Testis (tissue), 2 donors: ENCODE measurements at regions not wholly inside any gene's neighbourhood (a gene's known extent, or its start where the extent isn't known, plus 50 kb on each side); places are given as distances from the start of the nearest gene placed in this dataset.

ENCODE experiments used
- DNase-seq: peaks from one replicate; pipeline ENCODE4 v3.0.0-alpha.2; 2019
- H3K27ac ChIP-seq, 2 donors: fragments of 200-600 bp; sonication (generic); one replicate each; pipeline ENCODE4 v1.5.1; 2019
- H3K27me3 ChIP-seq: fragments of 200-600 bp; sonication (generic); one replicate; pipeline ENCODE4 v1.5.1; 2019
- H3K36me3 ChIP-seq: fragments of 200-600 bp; sonication (generic); one replicate; pipeline ENCODE4 v1.5.1; 2017; ENCODE audit warnings: low read depth; ENCODE audit errors: missing control alignments
- H3K4me1 ChIP-seq: fragments of 200-600 bp; sonication (generic); one replicate; pipeline ENCODE4 v1.5.1; 2019
- H3K4me3 ChIP-seq, 2 donors: fragments of 200-600 bp; sonication (generic); one replicate each; pipeline ENCODE4 v1.5.1; 2017 to 2019
- H3K9me3 ChIP-seq: fragments of 200-600 bp; sonication (generic); one replicate; pipeline ENCODE4 v1.5.1; 2017
- CTCF ChIP-seq, 3 experiments: fragments of 450-650 bp in 2 of 3; fragments of 200-600 bp in 1 of 3; sonication (generic) in 1 of 3; IDR thresholded peaks; one replicate each; pipeline ENCODE4 v1.5.1; 2016 to 2019; ENCODE audit warnings: antibody characterized with exemption in 3 of 3, mild to moderate bottlenecking in 2 of 3, moderate library complexity in 1 of 3
- POLR2A ChIP-seq: fragments of 450-650 bp; IDR thresholded peaks from one replicate; pipeline ENCODE4 v1.6.1; 2017; ENCODE audit warnings: antibody characterized with exemption, mild to moderate bottlenecking, moderate library complexity
- WGBS, 2 donors: methylation state at CpG; one replicate each; pipeline ENCODE4 v1.1.5; 2018; 5-methylcytosine and 5-hydroxymethylcytosine counted together
- intact Hi-C: fragments of 100-400 bp; cut with DNase I; formaldehyde crosslinking; loops from one replicate; pipeline ENCODE4 v1.15.1; 2023; ENCODE audit warnings: low total_unique reads

GRCh38 chr20:52833901-52834300, 138.3 kb upstream of the TSHZ2 start:
- Histone ChIP-seq H3K9me3 (no peaks in the 10 kb centered on the region), H3K4me3 (no peak overlapping the region), H3K27me3 (no peaks in the 10 kb centered on the region), H3K27ac (no peak overlapping the region), H3K4me1 (no peaks in the 10 kb centered on the region), H3K36me3 (no peaks in the 10 kb centered on the region)
- intact Hi-C loops = no loop called here
- DNase-seq = no peak
- TF ChIP-seq POLR2A = no peak
- no peak for TF ChIP-seq CTCF (IDR thresholded peaks at IDR 0.05)
- 87 to 94% methylated on average over 2 of the region's 2 CpGs for WGBS, 2 donors

GRCh38 chr20:52832151-52832774, 139.9 kb upstream of the TSHZ2 start:
- no peaks in the 10 kb centered on the region for H3K4me1 ChIP-seq

GRCh38 chr20:52830598-52830997, 141.6 kb upstream of the TSHZ2 start:
- WGBS, 2 donors = 95 to 98% methylated on average over 4 of the region's 4 CpGs

More at GRCh38 chr20:52832151-52832774, 139.9 kb upstream of the TSHZ2 start:
- Histone ChIP-seq H3K9me3 (no peaks in the 10 kb centered on the region), H3K4me3 (no peak overlapping the region), H3K27me3 (no peaks in the 10 kb centered on the region), H3K36me3 (no peaks in the 10 kb centered on the region), H3K27ac (no peak overlapping the region)
- DNase-seq = no peak
- WGBS, 2 donors = 89 to 95% methylated on average over 4 of the region's 4 CpGs
- TF ChIP-seq CTCF (IDR thresholded peaks at IDR 0.05) (no peak), POLR2A (no peak)
- intact Hi-C loops = no loop called here

GRCh38 chr20:52829111-52829510, 143.0 kb upstream of the TSHZ2 start:
- no peak overlapping the region for H3K4me3 ChIP-seq
- no peak overlapping the region for H3K27ac ChIP-seq
- intact Hi-C loops = no loop called here
- H3K9me3 ChIP-seq = no peaks in the 10 kb centered on the region
- DNase-seq = no peak
- H3K4me1 ChIP-seq = no peaks in the 10 kb centered on the region
- TF ChIP-seq CTCF (IDR thresholded peaks at IDR 0.05) (no peak), POLR2A (no peak)
- H3K27me3 ChIP-seq = no peaks in the 10 kb centered on the region
- no peaks in the 10 kb centered on the region for H3K36me3 ChIP-seq

More at GRCh38 chr20:52830598-52830997, 141.6 kb upstream of the TSHZ2 start:
- TF ChIP-seq CTCF (IDR thresholded peaks at IDR 0.05) (no peak), POLR2A (no peak)
- no peak overlapping the region for H3K4me3 ChIP-seq
- intact Hi-C loops = no loop called here
- no peaks in the 10 kb centered on the region for H3K36me3 ChIP-seq
- no peaks in the 10 kb centered on the region for H3K27me3 ChIP-seq
- H3K27ac ChIP-seq = no peak overlapping the region
- H3K4me1 ChIP-seq = no peaks in the 10 kb centered on the region
- no peaks in the 10 kb centered on the region for H3K9me3 ChIP-seq
- DNase-seq = no peak

GRCh38 chr20:52828199-52828598, 144.0 kb upstream of the TSHZ2 start:
- no peaks in the 10 kb centered on the region for H3K9me3 ChIP-seq
- H3K4me3 ChIP-seq = no peak overlapping the region
- H3K27ac ChIP-seq = no peak overlapping the region
- no peaks in the 10 kb centered on the region for H3K36me3 ChIP-seq
- TF ChIP-seq POLR2A (no peak), CTCF (IDR thresholded peaks at IDR 0.05) (no peak)
- H3K27me3 ChIP-seq = no peaks in the 10 kb centered on the region
- H3K4me1 ChIP-seq = no peaks in the 10 kb centered on the region
- intact Hi-C loops = no loop called here
- 87 to 92% methylated on average over 1 of the region's 1 CpG for WGBS, 2 donors
- no peak for DNase-seq
